NCI-H146 treated with DMSO at 0.1 percent for 48 hours (cell line): ENCODE measurements at regions not wholly inside any gene's neighbourhood (a gene's known extent, or its start where the extent isn't known, plus 50 kb on each side); places are given as distances from the start of the nearest gene placed in this dataset.
A peak's percentile ranks its signal among the peaks of the same experiment; 100 is the strongest.

Experiments used
- DNase-seq: peaks from one replicate; lab custom pipeline; 2025; ENCODE audit not compliant: unreplicated experiment; lab: John Stamatoyannopoulos, UW

DNA sequence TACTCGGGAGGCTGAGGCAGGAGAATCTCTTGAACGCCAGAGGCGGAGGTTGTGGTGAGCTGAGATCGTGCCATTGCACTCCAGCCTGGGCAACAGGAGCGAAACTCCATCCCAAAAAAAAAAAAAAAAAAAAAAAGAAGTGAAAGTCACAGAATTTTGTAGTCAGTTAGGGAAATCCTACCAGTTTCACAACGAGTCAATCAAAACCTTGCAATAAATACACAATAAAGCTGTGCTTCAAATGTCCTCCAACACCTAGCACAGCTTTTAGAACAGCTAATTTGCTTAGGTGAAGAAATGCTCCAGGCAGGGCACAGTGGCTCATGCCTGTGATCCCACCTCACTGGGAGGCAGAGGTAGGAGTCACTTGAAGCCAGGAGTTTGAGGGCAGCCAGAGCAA lies 112.8 kb upstream of the ATF7IP start:
- DNase-seq = no peak

DNA sequence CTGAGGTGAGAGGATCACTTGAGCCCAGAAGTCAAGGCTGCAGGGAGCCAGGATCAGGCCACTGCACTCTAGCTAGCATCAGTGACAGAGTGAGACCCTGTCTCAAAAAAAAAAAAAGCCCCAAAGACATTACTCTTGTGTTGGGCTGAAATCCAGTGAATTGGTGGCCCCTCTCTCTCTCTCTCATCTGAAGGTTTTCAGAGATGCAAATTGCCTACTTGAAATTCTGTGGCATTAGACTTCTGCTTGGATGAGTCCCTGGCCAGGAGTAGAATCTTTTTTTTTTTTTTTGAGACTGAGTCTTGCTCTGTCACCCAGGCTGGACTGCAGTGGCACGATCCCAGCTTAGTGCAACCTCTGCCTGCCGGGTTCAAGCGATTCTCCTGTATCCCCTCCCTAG lies 112.0 kb upstream of the ATF7IP start:
- DNase-seq = no peak

DNA sequence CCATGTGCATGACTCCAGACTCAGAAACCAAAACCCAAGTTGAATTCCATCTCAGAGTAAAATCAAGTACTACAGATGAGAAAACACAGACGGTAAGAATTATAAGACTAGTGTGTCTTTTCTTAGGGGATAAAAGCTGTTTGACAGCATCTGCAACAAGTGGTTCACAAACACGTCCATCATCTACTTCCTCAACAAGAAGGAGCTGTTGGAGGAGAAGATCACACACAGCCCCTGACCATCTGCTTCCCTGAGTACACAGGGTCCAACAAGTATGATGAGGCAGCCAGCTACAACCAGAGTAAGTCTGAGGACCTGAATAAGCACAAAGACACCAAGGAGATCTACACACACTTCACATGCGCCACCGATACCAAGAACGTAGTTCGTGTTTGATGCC lies 110.7 kb upstream of the ATF7IP start:
- DNase-seq = no peak

DNA sequence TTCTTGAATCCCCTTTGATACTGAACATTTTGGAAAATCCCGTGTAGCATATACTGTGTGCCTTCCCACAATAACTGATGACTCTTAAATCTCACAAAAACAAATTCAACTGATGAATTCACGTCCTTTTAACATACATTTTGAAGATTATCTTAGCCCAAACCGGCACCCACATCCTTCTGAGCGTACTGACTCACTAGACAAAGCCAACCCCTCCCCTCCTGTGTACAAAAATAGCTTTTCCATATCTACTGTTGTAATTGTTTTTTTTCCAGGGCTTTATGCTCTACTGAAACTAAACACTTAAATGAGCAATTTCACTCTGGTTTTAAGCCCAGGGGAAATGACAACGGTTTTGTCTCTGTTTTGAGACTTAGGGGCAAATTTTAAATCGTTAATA lies 109.4 kb upstream of the ATF7IP start:
- no peak for DNase-seq

DNA sequence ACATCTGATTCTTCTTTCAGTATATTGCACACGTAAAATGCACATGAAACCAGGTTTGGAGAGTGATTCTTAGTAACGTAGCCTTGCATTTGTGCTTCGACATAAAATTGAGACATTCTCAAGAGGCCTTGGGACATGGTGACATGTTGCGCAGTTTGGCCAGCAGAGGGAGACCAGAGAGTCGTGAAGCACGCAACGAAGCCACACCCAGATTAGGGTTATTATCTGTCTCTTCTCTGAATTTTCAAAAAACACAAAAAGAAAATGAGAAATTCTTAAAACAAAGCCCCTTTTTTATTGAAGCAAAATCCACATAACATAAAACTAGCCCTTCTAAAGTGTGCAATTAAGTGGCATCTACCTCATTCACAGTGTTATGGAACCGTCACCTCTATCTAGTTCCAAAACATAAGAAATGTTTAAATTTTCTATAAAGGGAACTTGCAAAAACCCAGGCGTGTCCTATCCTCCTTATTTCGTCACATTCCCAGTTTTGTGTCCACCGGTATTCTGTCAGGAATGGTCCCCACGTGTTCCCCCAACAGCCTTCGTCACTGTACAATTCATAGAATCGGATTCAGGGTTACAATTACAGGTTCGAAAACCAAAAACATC lies 108.8 kb upstream of the ATF7IP start:
- DNase-seq = peak; percentile 58

DNA sequence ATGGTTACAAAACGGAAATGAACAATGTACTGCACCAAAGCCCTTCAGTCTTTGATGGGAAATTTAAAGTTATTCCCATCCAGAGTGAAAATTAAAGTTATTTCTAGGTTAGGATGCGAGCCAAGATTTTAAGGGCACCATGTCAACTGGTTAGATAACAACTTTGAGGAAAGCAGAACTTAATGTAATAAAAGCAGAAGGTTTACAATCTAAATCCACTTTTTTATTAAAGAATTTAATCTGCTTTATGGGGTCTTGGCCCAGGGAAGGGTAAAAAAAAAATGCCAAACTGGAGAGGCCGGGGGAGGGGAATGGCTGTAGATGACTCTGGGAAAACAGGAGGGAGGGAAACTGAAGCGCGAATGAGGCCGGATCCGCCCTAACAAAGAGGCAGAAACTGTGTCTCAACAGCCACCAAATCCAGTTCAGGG lies 108.2 kb upstream of the ATF7IP start:
- DNase-seq = no peak

DNA sequence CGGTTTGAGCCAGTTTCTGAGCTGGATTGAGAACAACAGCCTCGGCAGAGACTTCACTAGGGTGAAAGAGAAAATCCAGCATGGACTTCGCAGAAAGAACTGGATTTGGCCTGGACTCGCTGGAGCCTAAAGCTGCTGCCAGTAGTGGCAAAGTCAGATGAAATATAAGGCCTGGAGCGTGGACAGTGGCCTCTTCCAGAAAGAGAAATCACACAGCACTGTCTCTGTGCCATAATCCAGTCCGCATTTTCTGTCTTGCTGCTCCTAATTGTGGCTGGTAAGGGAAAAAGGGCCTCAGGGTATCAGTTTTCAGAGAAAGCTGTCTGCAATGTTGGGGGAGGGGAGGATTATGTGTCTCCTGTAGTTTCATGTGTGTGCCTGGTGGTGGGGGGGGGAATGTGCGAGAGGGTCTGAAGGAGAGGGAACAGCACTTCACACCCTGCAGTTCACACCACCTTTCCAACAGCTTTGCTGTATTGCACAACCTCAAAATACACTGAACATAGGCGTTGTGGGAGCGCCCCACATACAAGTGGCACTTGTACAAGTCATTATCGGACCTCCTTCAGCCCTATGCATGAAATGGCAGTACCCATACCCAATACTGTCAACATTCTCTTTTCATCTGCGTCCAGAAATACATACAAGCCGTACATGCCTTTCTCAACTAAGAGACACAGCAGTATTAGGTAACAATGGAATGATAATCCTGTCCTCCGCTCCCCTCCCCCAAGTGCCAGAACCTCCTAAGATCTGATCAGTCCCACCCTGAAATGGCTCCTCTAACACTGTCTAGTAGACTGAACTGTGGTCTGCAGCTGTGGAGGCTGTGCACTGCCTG lies 107.5 kb upstream of the ATF7IP start:
- DNase-seq = peak; percentile 96

DNA sequence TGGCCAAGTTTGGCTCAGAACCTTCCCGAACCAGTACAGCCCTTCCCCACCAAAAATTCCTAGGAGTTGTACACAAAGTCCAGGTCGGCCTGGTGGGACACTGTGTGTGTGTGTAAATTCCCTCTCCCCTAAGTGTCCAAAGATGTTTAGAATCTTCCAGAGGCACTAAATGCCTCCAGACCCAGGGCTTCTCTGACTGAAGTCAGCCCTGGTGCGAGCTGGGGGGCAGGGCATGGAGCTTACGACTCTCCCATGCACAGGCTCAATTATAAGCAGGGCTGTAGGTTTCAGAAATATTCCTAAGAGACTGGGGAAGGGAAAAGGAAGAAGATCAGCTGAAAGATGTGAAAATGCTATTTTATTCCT lies 106.9 kb upstream of the ATF7IP start:
- no peak for DNase-seq

DNA sequence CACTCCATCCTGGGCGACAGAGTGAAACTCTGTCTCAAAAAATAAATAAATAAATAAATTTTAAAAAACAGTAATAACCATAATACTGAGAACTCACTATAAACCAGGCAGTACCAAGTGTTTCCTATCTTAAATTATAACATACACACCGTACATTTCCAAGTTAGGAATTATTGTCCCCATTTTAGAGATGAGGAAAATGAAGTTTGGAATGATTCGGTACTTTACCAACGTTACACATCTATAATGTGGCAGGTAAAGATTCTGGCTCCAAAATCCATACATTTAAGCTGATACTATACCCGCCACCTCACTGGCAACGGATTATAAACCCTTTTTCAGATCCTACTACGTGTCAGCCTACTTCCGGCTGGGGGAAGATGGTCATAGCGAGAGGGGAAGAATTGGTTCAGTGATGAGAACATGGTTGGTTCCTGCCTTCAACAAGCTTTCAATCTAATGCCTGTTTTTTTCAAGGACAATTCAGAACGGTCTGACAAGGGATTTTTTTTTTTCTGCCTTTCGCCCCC lies 105.9 kb upstream of the ATF7IP start:
- DNase-seq = no peak

DNA sequence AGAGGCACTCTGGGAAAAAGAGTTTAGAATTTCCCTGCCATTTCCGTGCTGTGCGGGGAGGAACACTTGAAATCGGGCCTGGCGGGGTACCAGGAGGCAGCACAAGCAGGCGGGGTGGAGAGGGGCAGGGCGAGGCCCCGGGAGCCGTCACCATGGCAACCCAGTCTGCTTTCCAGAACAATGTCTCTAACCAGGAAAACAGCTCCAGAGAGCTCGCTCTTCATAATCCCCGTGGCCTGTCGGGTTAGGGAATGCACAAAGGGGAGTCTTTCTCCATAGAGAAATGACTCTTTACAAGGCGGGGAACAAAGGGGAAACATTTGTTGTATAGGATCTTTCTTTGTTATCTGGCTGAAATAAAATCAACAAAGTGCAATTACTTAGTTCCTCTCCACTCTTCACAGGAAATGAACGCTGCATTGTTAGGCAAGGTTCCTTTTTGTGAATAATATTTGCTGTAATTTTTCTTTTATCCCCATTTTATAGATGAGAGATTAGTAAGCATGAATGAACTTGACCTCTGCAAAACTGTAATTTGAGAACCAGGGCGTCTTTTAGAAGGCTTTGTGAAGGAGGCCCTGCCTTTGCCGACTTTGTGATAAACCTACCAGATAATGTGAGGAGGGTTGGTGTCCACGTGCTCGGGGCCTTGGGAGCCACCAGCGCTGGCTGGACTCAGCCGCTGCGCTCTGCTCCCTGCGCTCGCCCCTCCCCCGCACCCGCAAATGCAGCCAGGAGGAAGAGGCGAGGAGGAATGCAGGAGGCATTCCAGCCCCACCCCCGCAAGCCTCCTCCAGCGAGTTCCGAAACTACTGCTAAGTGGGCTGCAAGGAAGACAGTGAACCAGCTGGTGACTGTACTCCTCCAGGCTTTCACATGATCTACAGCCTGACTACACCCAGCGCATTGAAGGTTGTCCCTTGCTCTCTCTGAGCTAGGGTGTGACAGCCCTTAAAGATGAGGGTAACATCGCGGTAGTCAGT lies 105.2 kb upstream of the ATF7IP start:
- peak; percentile 91 for DNase-seq

DNA sequence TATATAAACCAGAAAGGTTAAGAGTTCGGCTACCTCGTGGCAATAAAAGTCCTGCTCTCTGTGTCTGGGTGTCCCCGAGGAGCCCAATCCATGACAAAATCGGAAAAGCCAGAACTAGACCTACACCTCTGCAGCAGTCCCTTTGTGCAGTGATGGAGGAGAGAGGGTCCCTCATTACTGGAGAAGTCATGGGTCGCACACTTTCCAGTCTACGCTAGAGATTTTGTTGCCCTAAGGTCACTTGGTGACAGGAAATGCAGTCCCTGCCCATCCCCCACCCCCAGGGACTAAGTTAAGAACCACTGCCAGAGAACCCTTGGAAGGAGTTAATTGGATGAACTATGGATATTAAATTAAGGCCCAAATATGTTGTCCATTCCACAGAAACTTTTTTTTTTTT lies 104.4 kb upstream of the ATF7IP start:
- DNase-seq = no peak

DNA sequence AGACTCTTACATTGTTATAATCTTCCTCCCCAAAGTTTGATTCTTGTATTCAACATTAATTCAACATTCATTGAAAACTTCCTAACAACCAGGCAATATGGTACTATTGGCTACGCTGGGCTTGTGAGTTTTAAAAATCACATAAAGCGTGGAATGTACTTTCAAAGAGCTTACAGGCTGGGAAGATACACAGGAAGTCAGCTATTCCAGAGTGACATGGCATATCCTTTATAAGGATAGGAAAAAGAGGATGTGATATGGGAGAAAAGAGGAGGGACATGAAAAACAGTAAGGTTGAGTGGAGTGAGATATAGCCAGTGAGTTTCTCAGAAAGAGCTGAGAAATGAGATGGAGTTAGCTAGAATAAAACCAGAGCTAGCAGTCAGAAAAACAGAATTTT lies 103.6 kb upstream of the ATF7IP start:
- DNase-seq = no peak

DNA sequence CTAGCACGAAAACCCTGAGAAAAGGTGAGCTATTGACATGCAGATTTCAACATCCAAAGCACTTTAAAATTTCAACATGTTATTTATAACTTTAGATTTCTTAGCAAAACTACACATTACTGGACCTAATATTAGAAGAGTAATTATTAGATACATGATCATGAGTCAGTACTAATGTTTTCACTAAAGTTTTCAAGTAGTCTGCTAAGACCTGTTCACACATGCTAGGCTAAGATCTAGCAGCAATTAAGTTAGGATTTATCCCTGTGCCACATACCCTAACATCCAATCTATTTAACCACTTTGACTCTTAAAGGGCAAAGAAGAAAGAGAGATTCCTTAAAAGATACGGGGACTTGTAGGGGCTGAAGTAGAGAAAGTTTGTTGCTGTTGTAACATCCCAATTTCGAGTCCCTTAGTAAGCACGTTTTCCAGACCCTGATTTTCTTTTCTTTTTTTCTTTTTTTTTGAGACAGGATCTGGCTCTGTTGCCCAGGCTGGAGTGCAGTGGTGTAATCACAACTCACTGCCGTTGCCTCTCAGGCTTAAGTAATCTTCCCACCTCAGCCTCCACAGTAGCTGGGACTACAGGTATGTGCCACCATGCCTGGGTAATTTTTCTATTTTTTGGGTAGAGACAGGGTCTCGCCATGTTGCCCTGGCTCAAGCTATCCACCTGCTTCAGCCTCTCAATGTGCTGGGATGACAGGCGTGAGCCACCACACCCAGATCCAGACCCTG lies 102.5 kb upstream of the ATF7IP start:
- DNase-seq = no peak

DNA sequence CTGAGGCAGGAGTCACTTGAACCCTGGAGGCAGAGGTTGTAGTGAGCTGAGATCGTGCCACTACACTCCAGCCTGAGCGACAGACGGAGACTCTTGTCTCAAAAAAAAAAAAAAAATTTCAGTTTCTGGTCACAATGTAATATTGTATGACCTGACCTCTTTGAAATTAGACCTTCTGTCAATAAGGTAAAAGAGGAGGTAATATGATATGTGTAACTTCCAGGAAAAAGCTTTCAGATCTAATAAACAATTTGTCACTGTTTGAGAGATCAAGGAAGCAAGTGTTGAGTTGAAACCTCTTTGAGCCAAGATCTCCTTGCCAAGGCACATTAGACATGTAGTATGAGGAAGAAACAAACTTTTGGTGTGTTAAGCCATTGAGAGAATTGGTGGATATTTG lies 101.7 kb upstream of the ATF7IP start:
- DNase-seq = no peak

DNA sequence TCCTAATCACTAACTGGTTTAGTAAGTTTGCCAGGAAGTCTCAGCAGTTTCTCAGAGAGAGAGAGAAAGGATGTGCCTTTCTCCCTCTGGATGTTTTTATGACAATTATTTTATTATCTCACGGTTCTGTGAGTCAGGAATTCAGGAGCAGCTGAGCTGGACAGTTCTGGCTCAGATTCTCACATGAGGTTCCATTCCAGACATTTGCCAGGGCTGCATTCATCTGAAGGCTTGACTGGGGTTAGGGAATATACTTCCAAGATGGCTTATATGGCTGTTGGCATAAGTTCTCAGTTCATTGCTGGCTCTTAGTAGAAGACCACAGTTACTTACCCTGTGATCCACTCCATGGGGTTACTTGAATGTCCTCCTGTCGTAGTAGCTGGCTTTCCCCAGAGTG lies 101.2 kb upstream of the ATF7IP start:
- no peak for DNase-seq

DNA sequence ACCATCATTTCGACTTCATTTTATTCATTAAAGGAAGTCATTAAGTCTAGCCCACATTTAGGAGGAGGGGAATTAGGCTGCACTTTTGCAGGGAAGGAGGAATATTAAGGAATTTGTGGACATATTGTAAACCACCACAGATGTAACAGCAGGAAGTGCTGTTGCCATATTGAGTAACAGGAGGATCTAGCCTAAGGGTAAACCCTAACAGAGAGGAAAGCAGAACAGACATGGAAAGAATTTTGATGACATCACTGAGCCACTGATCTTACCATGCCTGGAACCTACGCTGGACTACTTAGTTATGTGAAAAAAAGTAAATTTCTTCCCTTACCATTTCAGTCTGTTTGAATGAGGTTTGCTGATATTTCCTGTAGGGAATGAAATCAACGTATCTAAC lies 100.7 kb upstream of the ATF7IP start:
- no peak for DNase-seq

DNA sequence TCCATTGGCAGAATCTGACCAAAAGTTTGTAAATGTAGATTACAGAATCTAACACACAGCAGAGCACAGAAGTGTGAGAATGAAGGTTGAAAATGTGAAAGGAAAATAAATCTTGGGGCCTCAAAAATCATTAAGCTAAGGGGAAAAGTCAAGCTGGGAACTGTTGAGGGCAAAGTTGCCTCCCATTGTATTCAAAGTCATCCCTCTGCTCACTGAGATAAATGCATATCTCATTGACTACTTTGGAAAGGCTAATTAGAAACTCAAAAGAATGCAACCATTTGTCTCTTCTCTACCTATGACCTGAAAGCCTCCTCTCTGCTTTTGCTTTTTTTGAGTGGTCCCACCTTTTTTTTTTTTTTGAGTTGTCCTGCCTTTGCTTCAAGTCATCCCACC lies 97.4 kb upstream of the ATF7IP start:
- no peak for DNase-seq

DNA sequence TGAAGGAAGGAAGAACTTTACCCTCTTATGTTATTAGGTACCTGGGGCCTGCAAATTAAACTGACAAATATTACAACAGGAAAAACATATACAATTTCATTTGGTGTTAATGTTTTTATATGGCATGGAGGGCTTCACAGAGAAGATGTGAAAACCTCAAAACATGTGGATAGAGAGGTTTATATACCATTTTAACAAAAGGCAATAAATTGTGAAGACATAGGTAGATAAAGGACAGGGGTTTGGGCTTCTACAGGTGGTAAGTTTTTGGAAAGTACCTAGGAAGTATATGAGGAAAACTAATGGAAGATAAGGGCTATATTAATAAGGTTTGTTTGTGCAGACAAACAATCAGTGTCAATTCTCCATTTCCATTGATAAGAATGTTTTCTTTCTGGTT lies 95.1 kb upstream of the ATF7IP start:
- DNase-seq = no peak

DNA sequence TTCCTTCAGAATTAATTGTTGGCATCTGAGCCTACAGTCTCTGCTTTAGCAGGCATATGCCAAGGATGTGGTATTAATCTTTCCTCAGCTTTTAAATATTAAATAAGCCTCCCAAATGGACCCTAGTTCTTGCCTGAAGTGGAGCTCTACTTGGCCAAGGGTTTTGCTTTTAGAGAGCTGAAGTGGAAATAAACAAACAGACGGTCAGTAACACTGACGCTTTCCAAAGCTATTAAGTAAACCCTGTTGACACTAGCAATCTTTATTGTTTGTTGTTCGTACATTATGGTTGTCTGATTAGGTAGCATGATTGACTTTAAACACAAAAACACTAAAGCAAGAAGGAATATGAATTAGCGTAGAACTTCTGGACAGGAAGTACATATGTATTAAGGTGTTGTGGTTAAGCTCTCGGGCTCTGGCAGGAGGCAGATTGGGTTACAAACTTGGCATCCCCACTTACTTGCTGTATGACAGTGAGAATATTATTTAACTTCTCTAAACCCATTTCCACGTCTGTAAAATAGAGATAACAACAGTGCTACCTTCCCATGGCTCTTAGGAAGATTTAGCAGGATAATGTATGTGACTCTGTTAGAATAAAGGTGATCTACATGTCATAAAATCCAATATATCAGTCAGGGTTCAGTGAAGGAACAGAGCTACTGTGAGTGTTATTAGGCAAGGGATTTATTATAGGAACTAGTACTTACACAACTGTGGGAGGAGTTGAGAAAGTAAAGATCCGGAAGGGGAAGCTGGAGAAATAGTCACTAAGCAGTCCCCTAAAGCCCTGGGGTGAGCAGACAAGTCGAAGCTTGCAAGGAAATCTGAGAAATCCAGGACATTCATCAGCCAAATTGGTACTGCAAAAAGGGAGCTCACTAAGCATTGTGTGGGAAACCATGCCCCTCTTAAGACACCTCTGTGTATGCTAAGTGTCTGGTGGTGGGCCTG lies 92.2 kb upstream of the ATF7IP start:
- DNase-seq = no peak

DNA sequence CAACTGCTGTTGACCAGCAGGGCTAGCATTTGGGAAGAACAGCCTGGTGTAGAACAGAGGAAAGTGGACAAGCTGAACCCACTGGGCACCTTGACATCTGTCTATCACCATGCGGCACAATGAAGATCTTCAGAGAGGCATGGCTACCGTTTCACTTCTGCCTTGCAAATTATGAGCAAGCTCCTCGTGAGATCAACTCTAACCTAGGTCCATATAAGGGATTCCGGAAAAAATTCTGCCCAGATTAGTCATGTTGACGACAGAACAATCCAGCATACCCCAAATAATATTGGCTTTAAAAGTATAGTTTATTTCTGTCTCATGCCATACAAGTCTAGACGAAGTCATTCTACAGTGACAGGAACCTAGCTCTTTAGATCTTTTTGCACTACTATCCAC lies 91.6 kb upstream of the ATF7IP start:
- no peak for DNase-seq
